ENCODE measurements at regions not wholly inside any gene's neighbourhood (a gene's known extent, or its start where the extent isn't known, plus 50 kb on each side); places are given as distances from the start of the nearest gene placed in this dataset.

GRCh38 chr11:130634186-130634585 is 185.7 kb downstream of the ADAMTS15 start:
- DNase-seq (ENCODE audit: low read depth, low spot score) = no peak
- TF ChIP-seq EZH2 (IDR thresholded peaks at IDR 0.05; ENCODE audit: low read length) (no peak), CTCF (optimal IDR thresholded peaks at IDR 0.05 in 1 of 3, IDR thresholded peaks at IDR 0.05 in 1 of 3, conservative IDR thresholded peaks at IDR 0.05 in 1 of 3; ENCODE audit: extremely low read depth in 1 of 3, insufficient read depth in 2 of 3, low read length in 3 of 3) (no peak)
- Histone ChIP-seq H2AFZ (ENCODE audit: control insufficient read depth, low read length) (no peak overlapping the region), H3K4me1 (ENCODE audit: control insufficient read depth, extremely low read depth, insufficient read depth, low read length) (peaks cover 65% of the 10 kb centered on the region), H3K79me2 (ENCODE audit: control insufficient read depth, insufficient read depth, low read length) (no peaks in the 10 kb centered on the region), H3K4me3 (ENCODE audit: control insufficient read depth in 2 of 3, extremely low read depth in 1 of 3, insufficient read depth in 2 of 3, low read depth in 1 of 3, low read length in 3 of 3) (no peak overlapping the region), H3K9ac (ENCODE audit: control insufficient read depth, extremely low read depth, insufficient read depth, low read length) (no peak overlapping the region), H4K20me1 (ENCODE audit: control insufficient read depth, extremely low read depth, insufficient read depth, low read length) (no peaks in the 10 kb centered on the region), H3K9me3 (ENCODE audit: control insufficient read depth, low read depth, low read length) (no peaks in the 10 kb centered on the region), H3K4me2 (ENCODE audit: control insufficient read depth, extremely low read depth, insufficient read depth, low read depth, low read length) (peak overlapping the region; percentile 47), H3K27ac (ENCODE audit: control insufficient read depth, insufficient read depth, low read length) (peak overlapping the region; percentile 80), H3K27me3 (ENCODE audit: control insufficient read depth, extremely low read depth, insufficient read depth, low read length) (no peaks in the 10 kb centered on the region), H3K36me3 (ENCODE audit: control insufficient read depth in 2 of 2, extremely low read depth in 1 of 2, insufficient read depth in 2 of 2, low read length in 2 of 2) (no peaks in the 10 kb centered on the region), H3K9me1 (ENCODE audit: control insufficient read depth, extremely low read depth, insufficient read depth, low read length) (no peaks in the 10 kb centered on the region)
- no peak for FAIRE-seq
- dilution Hi-C loops (cut with MboI; ENCODE audit: extremely low pct_ligation_motif_present, low sequenced_read_pairs) = no loop called here

DNA sequence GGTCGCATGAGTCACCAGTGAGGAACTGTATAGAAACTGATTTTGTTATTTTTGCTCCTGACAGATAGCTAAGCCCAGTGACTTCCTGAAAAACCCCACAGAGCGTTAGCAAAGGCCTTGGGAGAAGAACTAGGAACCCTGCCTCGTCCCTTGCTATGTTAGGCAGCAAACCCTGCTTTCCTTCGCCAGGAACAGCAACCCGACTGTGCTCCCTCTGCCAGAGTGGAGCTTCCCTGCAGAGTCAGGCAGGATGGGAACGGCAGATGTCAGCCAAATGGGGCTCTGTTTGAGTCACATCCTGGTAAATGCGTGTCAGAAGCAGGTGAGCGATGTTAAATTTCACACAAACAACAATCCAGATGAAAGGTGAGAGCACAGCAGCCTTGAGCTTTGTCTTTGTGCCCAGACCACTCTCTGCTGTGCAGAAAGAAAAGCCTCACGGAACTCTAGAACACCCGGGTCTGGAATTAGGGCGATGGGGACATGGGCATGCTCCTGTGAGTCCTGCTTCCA is 186.6 kb downstream of the ADAMTS15 start:
- H3K4me2 ChIP-seq (ENCODE audit: control insufficient read depth, extremely low read depth, insufficient read depth, low read depth, low read length) = peak overlapping the region; percentile 47
- no peaks in the 10 kb centered on the region for H3K9me1 ChIP-seq (ENCODE audit: control insufficient read depth, extremely low read depth, insufficient read depth, low read length)
- no peaks in the 10 kb centered on the region for H3K9me3 ChIP-seq (ENCODE audit: control insufficient read depth, low read depth, low read length)
- peaks cover 58% of the 10 kb centered on the region for H3K4me1 ChIP-seq (ENCODE audit: control insufficient read depth, extremely low read depth, insufficient read depth, low read length)
- no peak overlapping the region for H3K4me3 ChIP-seq (ENCODE audit: control insufficient read depth in 2 of 3, extremely low read depth in 1 of 3, insufficient read depth in 2 of 3, low read depth in 1 of 3, low read length in 3 of 3)
- TF ChIP-seq CTCF (optimal IDR thresholded peaks at IDR 0.05 in 1 of 3, IDR thresholded peaks at IDR 0.05 in 1 of 3, conservative IDR thresholded peaks at IDR 0.05 in 1 of 3; ENCODE audit: extremely low read depth in 1 of 3, insufficient read depth in 2 of 3, low read length in 3 of 3) (no peak), EZH2 (IDR thresholded peaks at IDR 0.05; ENCODE audit: low read length) (no peak)
- dilution Hi-C loops (cut with MboI; ENCODE audit: extremely low pct_ligation_motif_present, low sequenced_read_pairs) = no loop called here
- peak overlapping the region; percentile 59 for H3K9ac ChIP-seq (ENCODE audit: control insufficient read depth, extremely low read depth, insufficient read depth, low read length)
- DNase-seq (ENCODE audit: low read depth, low spot score) = peak; percentile 60
- H3K27me3 ChIP-seq (ENCODE audit: control insufficient read depth, extremely low read depth, insufficient read depth, low read length) = no peaks in the 10 kb centered on the region
- peak overlapping the region; percentile 80 for H3K27ac ChIP-seq (ENCODE audit: control insufficient read depth, insufficient read depth, low read length)
- H3K36me3 ChIP-seq (ENCODE audit: control insufficient read depth in 2 of 2, extremely low read depth in 1 of 2, insufficient read depth in 2 of 2, low read length in 2 of 2) = no peaks in the 10 kb centered on the region
- H4K20me1 ChIP-seq (ENCODE audit: control insufficient read depth, extremely low read depth, insufficient read depth, low read length) = no peaks in the 10 kb centered on the region
- H3K79me2 ChIP-seq (ENCODE audit: control insufficient read depth, insufficient read depth, low read length) = no peaks in the 10 kb centered on the region
- FAIRE-seq = peak; percentile 93
- H2AFZ ChIP-seq (ENCODE audit: control insufficient read depth, low read length) = peak overlapping the region; percentile 5
